Ovary (tissue), 7 donors: ENCODE measurements at regions not wholly inside any gene's neighbourhood (a gene's known extent, or its start where the extent isn't known, plus 50 kb on each side); places are given as distances from the start of the nearest gene placed in this dataset.

Source experiments
- DNase-seq, 5 donors: peaks; one replicate each; pipeline ENCODE4 v3.0.0-alpha.2; 2019 to 2020
- H3K27ac ChIP-seq, 2 donors: fragments of 200-600 bp; one replicate each; pipeline versions ENCODE4 v1.5.1 to v1.8.0; 2019 to 2022
- H3K27me3 ChIP-seq: fragments of 200-600 bp; one replicate; pipeline ENCODE4 v1.8.0; 2022
- H3K36me3 ChIP-seq: fragments of 200-600 bp; sonication (generic); one replicate; pipeline ENCODE4 v1.5.1; 2019
- H3K4me1 ChIP-seq: one replicate; pipeline ENCODE4 v1.8.1; 2013; ENCODE audit warnings: mild to moderate bottlenecking, moderate library complexity; ENCODE audit not compliant: insufficient read depth
- H3K4me3 ChIP-seq: fragments of 200-600 bp; sonication (generic); one replicate; pipeline ENCODE4 v1.5.1; 2017
- H3K9me3 ChIP-seq, 2 donors: fragments of 200-600 bp in 1 of 2; sonication (generic) in 1 of 2; one replicate each; pipeline versions ENCODE4 v1.5.1 to v1.8.1; 2013 to 2019; ENCODE audit warnings: mild to moderate bottlenecking in 1 of 2, moderate library complexity in 1 of 2
- EP300 ChIP-seq: sonication (generic); formaldehyde crosslinking; IDR thresholded peaks from one replicate; pipeline ENCODE4 v1.6.1; 2017; ENCODE audit warnings: antibody characterized with exemption
- POLR2A ChIP-seq: fragments of 450-650 bp; IDR thresholded peaks from one replicate; pipeline ENCODE4 v1.6.1; 2017; ENCODE audit warnings: antibody characterized with exemption, mild to moderate bottlenecking, moderate library complexity
- WGBS, 3 donors: extraction: QIAGEN DNeasy Blood & Tissue Kit in 1 of 3; methylation state at CpG; one replicate each; pipeline versions ENCODE4 v1.1.5 to v1.1.7; 2013 to 2017; 5-methylcytosine and 5-hydroxymethylcytosine counted together
- intact Hi-C, 4 donors: fragments of 100-400 bp; cut with DNase I; formaldehyde crosslinking; loops; one replicate each; pipeline versions ENCODE4 v1.11.0 to v1.15.1; 2022 to 2023
- TF ChIP-seq, protein P1 (sequence below), 3 donors: fragments of 450-650 bp in 2 of 3; fragments of 200-600 bp in 1 of 3; IDR thresholded peaks; one replicate each; pipeline versions ENCODE4 v1.5.1 to v1.8.0; 2016 to 2022; ENCODE audit warnings: antibody characterized with exemption in 3 of 3, mild to moderate bottlenecking in 1 of 3
- donor health status: DM: no; HTN: no; CAD: no; lungs with moderate emphysema.
- donor health status: DM: no; HTN: no; CAD: no.
- donor health status: Bipolar disorder and iron deficiency.
- donor health status: DM: no; HTN: no; CAD: no.
- donor health status: DM: yes; HTN: yes; CAD: no.

DNA sequence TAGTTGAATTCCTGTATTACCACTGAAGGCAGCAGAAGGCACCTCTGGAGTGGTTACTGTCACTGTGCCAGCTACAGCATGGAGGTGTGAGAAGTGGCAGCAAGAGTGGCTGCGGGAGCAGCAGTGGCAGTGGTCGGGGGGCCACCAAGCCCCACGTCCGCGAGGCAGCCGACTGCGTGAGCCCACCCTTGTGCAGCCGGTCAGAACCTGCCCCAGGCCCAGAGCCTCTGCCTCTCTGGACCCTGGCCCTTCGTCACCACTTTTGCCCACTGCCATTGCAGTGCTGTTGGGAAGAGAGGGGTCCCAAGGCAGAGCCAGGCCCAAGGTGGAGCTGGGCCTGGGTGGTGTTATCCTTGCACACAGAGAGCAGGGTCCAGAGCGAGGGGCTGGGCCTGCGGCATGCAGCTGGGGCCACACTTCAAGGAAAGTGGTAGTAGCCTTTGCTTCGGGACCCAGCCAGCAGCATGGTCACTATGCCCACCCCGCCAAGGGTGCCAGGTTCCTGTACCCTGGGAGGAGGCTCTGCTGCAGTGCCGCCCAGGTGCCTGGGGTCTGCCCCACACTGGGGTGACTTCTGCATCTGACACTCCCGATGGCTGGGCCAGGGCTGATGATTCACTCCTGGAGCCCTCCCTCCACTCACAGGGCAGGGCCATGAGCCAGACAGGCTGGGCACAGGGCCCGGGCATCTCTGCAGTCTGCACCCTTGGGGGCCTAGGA is 450.1 kb upstream of the LRATD1 start:
- no peaks in the 10 kb centered on the region for H3K4me1 ChIP-seq
- no peak for DNase-seq
- 93 to 95% (median 94%) methylated on average over 15 to 16 of the region's 16 CpGs for WGBS, 3 donors
- no peaks in the 10 kb centered on the region for H3K36me3 ChIP-seq
- no peak for TF ChIP-seq POLR2A
- TF ChIP-seq, protein P1, sequence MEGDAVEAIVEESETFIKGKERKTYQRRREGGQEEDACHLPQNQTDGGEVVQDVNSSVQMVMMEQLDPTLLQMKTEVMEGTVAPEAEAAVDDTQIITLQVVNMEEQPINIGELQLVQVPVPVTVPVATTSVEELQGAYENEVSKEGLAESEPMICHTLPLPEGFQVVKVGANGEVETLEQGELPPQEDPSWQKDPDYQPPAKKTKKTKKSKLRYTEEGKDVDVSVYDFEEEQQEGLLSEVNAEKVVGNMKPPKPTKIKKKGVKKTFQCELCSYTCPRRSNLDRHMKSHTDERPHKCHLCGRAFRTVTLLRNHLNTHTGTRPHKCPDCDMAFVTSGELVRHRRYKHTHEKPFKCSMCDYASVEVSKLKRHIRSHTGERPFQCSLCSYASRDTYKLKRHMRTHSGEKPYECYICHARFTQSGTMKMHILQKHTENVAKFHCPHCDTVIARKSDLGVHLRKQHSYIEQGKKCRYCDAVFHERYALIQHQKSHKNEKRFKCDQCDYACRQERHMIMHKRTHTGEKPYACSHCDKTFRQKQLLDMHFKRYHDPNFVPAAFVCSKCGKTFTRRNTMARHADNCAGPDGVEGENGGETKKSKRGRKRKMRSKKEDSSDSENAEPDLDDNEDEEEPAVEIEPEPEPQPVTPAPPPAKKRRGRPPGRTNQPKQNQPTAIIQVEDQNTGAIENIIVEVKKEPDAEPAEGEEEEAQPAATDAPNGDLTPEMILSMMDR (IDR thresholded peaks at IDR 0.05) = no peak
- intact Hi-C loops = no loop called here
- H3K9me3 ChIP-seq = no peaks in the 10 kb centered on the region
- H3K27ac ChIP-seq = no peak overlapping the region
- no peak overlapping the region for H3K4me3 ChIP-seq
- no peaks in the 10 kb centered on the region for H3K27me3 ChIP-seq

DNA sequence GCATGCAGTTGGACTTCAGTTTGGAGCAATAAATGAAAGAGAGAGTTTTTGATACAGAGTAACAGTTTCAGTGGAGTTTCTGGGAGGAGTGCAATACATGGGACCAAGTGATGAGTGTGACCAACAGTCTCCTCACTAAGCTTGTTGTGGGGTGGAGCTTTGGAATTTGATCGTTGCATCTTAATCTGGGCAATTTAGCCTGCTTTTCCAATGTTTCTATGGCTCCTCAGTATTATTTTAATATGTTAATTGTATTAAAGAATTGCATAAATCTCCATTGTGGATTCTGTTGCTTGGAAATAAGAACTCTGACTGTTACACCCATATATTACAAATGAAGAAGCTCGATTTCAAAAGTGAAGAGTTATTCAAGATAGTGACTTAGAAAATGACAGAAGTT is 446.6 kb upstream of the LRATD1 start:
- Histone ChIP-seq H3K36me3 (no peaks in the 10 kb centered on the region), H3K4me3 (no peak overlapping the region), H3K4me1 (no peaks in the 10 kb centered on the region), H3K27ac (no peak overlapping the region), H3K27me3 (no peaks in the 10 kb centered on the region), H3K9me3 (no peaks in the 10 kb centered on the region)
- 77 to 79% (median 77%) methylated on average over 2 of the region's 2 CpGs for WGBS, 3 donors
- intact Hi-C loops = no loop called here
- DNase-seq = no peak
- TF ChIP-seq, protein P1 (IDR thresholded peaks at IDR 0.05) = no peak
- TF ChIP-seq EP300 (no peak), POLR2A (no peak)

GRCh38 chr2:14188446-14188845 is 444.1 kb upstream of the LRATD1 start:
- Histone ChIP-seq H3K27ac (no peak overlapping the region), H3K4me1 (no peaks in the 10 kb centered on the region), H3K4me3 (no peak overlapping the region), H3K27me3 (no peaks in the 10 kb centered on the region), H3K9me3 (no peaks in the 10 kb centered on the region), H3K36me3 (no peaks in the 10 kb centered on the region)
- TF ChIP-seq POLR2A (no peak), EP300 (no peak)
- TF ChIP-seq, protein P1 (IDR thresholded peaks at IDR 0.05) = no peak
- no peak for DNase-seq
- WGBS, 3 donors = 88 to 91% (median 88%) methylated on average over 6 of the region's 6 CpGs
- intact Hi-C loops = no loop called here

DNA sequence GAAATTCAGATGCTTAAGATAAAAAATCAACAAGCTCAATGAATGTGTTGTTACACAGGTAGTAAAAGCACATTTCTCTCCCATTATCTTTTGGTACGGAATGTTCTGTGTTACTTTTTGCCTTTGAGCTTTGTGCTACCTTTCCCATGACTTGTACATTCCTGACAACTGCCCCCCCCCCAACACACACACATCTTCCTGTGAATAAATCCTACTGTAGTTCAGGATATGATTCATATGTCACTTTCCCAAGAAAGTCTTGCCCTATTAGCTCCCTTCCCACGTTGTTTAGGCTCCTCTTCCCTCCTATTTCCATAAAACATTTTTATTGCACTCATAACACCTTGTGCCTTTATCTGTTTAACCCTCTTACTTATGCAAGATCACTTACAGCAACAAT is 442.6 kb upstream of the LRATD1 start:
- Histone ChIP-seq H3K27ac (no peak overlapping the region), H3K4me3 (no peak overlapping the region), H3K27me3 (no peaks in the 10 kb centered on the region), H3K36me3 (no peaks in the 10 kb centered on the region), H3K4me1 (no peaks in the 10 kb centered on the region), H3K9me3 (no peaks in the 10 kb centered on the region)
- DNase-seq = no peak
- 49 to 59% (median 58%) methylated on average over 2 of the region's 2 CpGs for WGBS, 3 donors
- intact Hi-C loops = no loop called here
- TF ChIP-seq, protein P1 (IDR thresholded peaks at IDR 0.05) = no peak
- TF ChIP-seq EP300 (no peak), POLR2A (no peak)
